DND-41 (cell line): ENCODE measurements at regions not wholly inside any gene's neighbourhood (a gene's known extent, or its start where the extent isn't known, plus 50 kb on each side); places are given as distances from the start of the nearest gene placed in this dataset.

ENCODE experiments used
- CTCF ChIP-seq: IDR thresholded peaks from 2 replicates; pipeline ENCODE4 v1.5.1; 2012; ENCODE audit warnings: borderline replicate concordance, low read length, moderate library complexity, mild to moderate bottlenecking; ENCODE audit not compliant: poor library complexity, severe bottlenecking; ENCODE audit errors: extremely low read depth
- EZH2 ChIP-seq: IDR thresholded peaks from 3 replicates; pipeline ENCODE4 v1.6.1; 2012; ENCODE audit warnings: borderline replicate concordance, low read depth, mild to moderate bottlenecking, moderate library complexity, low read length, inconsistent platforms; ENCODE audit not compliant: severe bottlenecking

GRCh38 chr12:38541849-38542248 is 225.3 kb downstream of the ALG10B start:
- no peak for TF ChIP-seq EZH2
- no peak for TF ChIP-seq CTCF
